ENCODE measurements at regions not wholly inside any gene's neighbourhood (a gene's known extent, or its start where the extent isn't known, plus 50 kb on each side); places are given as distances from the start of the nearest gene placed in this dataset.

DNA sequence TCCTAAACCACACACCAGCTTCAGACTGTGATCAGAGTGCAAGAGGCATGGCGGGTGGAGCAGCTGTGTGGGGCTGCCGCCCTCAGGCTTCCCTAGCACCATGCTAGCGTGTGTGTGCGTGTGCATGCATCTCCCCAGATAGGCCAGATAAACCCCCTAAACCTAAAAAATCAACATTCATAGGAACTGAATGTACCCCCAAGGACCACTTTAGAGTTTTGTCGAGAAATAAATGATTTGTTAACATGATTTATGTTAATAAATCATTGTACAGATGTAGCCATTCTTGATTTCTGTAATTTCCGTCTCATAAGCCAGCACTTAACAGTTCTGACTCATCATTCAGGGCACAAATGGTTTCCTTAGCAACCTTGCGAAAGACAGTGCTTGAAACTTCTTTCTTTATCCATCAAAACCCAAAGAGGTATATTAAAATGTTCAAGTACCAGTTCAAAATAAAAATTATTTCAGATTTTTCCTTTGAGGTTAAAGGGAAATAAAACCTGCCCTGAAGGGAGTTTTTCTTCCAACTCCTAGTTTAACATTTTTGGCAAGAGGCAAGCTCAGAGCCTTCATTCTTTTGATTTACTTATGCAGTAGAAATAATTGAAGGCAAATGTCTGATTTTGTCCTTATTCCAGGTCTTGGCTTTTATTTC, 206.2 kb upstream of the RGS6 start:
- 74% methylated on average over 7 of the region's 7 CpGs for WGBS
- H3K9me3 ChIP-seq: no peaks in the 10 kb centered on the region
- H3K4me1 ChIP-seq (replicated peaks): no peaks in the 10 kb centered on the region
- no peaks in the 10 kb centered on the region for H3K36me3 ChIP-seq
- no peak overlapping the region for H3K4me3 ChIP-seq
- intact Hi-C loops (cut with DNase I): no loop called here
- H3K27ac ChIP-seq: no peak overlapping the region
- DNase-seq (ENCODE audit: low spot score): no peak
- no peaks in the 10 kb centered on the region for H3K27me3 ChIP-seq (replicated peaks; ENCODE audit: insufficient read depth)
- TF ChIP-seq POLR2A (IDR thresholded peaks at IDR 0.05) (no peak), POLR2AphosphoS5 (IDR thresholded peaks at IDR 0.05) (no peak)

DNA sequence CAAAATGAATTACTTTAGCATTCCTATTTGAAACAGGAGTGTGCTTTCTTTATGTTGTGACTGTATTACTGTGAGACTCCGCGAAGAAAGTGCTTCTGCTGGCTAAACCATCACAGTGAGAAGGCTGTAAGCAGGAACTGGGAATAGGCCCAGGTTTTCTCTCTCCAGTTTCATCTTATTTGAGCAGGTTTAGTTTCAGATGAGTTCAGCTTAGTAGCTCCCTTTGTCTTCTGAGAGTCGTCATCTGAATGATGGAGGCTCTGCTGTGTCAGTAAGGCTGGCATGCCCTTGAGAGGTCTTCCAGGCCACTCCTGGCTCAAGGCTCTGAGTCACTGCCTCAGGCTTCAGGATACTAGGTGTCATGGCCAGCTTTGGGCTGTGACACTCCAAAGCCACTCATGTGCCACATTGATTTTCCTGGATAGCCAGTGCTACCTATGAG, 205.6 kb upstream of the RGS6 start:
- Histone ChIP-seq H3K4me1 (replicated peaks) (no peaks in the 10 kb centered on the region), H3K27ac (no peak overlapping the region), H3K9me3 (no peaks in the 10 kb centered on the region), H3K36me3 (no peaks in the 10 kb centered on the region), H3K4me3 (no peak overlapping the region), H3K27me3 (replicated peaks; ENCODE audit: insufficient read depth) (no peaks in the 10 kb centered on the region)
- intact Hi-C loops (cut with DNase I): no loop called here
- TF ChIP-seq POLR2AphosphoS5 (IDR thresholded peaks at IDR 0.05): no peak
- TF ChIP-seq POLR2A (IDR thresholded peaks at IDR 0.05): no peak
- TF ChIP-seq, protein P1, sequence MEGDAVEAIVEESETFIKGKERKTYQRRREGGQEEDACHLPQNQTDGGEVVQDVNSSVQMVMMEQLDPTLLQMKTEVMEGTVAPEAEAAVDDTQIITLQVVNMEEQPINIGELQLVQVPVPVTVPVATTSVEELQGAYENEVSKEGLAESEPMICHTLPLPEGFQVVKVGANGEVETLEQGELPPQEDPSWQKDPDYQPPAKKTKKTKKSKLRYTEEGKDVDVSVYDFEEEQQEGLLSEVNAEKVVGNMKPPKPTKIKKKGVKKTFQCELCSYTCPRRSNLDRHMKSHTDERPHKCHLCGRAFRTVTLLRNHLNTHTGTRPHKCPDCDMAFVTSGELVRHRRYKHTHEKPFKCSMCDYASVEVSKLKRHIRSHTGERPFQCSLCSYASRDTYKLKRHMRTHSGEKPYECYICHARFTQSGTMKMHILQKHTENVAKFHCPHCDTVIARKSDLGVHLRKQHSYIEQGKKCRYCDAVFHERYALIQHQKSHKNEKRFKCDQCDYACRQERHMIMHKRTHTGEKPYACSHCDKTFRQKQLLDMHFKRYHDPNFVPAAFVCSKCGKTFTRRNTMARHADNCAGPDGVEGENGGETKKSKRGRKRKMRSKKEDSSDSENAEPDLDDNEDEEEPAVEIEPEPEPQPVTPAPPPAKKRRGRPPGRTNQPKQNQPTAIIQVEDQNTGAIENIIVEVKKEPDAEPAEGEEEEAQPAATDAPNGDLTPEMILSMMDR (IDR thresholded peaks at IDR 0.05): no peak
- no peak for DNase-seq (ENCODE audit: low spot score)
- WGBS: 63% methylated on average over 3 of the region's 3 CpGs

DNA sequence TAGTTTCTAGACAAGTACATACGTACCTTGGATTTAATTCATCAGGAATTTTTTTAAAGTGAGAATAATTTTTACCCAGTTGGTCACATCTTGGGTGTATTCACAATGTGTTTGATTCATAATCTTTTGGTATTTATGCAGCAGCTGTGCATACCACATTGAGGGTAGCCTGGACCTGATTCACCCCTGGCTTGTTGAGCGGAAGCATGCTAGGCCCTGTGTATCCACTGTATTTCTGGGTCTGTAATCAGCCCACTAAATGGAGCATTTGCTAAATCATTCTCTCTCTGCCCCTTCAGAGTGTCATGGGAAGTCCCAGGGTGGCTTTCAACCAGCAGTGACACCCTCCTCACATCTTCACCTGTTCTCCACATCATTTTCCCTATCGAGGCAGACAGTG, 203.8 kb upstream of the RGS6 start:
- intact Hi-C loops (cut with DNase I): no loop called here
- Histone ChIP-seq H3K36me3 (peaks cover 0 to 1% of the 10 kb centered on the region in 2 donors), H3K9me3 (no peaks in the 10 kb centered on the region), H3K27me3 (replicated peaks; ENCODE audit: insufficient read depth) (no peaks in the 10 kb centered on the region), H3K4me1 (replicated peaks) (no peaks in the 10 kb centered on the region), H3K4me3 (no peak overlapping the region), H3K27ac (no peak overlapping the region)
- no peak for DNase-seq (ENCODE audit: low spot score)
- TF ChIP-seq POLR2AphosphoS5 (IDR thresholded peaks at IDR 0.05) (no peak), POLR2A (IDR thresholded peaks at IDR 0.05) (no peak)
- TF ChIP-seq, protein P1 (IDR thresholded peaks at IDR 0.05): no peak
- 96% methylated on average over 3 of the region's 3 CpGs for WGBS

DNA sequence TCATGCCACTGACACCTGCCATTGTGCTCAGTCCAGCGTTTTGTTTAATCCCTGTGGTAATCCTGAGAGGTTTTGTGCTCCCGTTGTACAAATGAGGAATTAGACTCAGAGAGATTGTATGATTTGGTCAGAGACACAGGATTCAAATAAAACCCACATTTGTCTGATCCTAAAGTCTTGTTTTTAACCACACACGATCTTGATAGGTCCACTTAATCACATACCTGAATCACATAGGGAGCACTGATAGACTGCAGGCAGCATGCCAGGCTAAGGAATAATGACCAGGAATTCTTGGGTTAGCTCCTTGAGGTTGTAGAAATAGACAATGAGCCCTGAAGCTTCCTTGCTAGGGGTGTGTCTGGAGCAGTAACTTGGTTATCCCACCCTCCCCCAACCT, 202.6 kb upstream of the RGS6 start:
- 86% methylated on average over 3 of the region's 3 CpGs for WGBS
- TF ChIP-seq, protein P1 (IDR thresholded peaks at IDR 0.05): no peak
- TF ChIP-seq POLR2A (IDR thresholded peaks at IDR 0.05) (no peak), POLR2AphosphoS5 (IDR thresholded peaks at IDR 0.05) (no peak)
- peaks cover 0 to 5% of the 10 kb centered on the region in 2 donors for H3K36me3 ChIP-seq

DNA sequence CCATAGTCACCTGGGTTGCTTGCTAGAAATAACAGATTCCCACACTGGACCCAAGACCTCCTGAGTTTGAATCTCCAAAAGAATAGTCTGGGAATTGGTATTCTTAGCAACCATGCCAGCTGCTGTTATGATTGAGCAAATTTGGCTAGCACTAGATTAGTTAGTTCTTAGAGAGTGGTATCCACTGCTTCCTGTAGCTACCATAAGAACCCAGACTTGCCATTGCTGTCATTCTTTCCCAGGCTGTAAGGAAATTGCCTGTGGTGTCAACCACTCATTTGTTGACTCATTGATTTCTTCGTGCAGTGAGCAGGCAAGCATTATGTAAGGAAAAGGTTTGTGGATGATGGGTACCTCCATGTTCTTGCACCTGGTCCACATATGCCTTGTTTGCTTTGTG, 201.8 kb upstream of the RGS6 start:
- H3K4me1 ChIP-seq (replicated peaks): no peaks in the 10 kb centered on the region
- intact Hi-C loops (cut with DNase I): no loop called here
- 95% methylated on average over 1 of the region's 1 CpG for WGBS

More for the DNA sequence above, 202.6 kb upstream of the RGS6 start:
- DNase-seq (ENCODE audit: low spot score): no peak
- H3K4me3 ChIP-seq: no peak overlapping the region
- H3K27me3 ChIP-seq (replicated peaks; ENCODE audit: insufficient read depth): no peaks in the 10 kb centered on the region
- no peaks in the 10 kb centered on the region for H3K9me3 ChIP-seq
- intact Hi-C loops (cut with DNase I): no loop called here
- H3K27ac ChIP-seq: no peak overlapping the region
- H3K4me1 ChIP-seq (replicated peaks): no peaks in the 10 kb centered on the region

More for the DNA sequence above, 201.8 kb upstream of the RGS6 start:
- no peak overlapping the region for H3K27ac ChIP-seq
- H3K4me3 ChIP-seq: no peak overlapping the region
- no peaks in the 10 kb centered on the region for H3K9me3 ChIP-seq
- H3K36me3 ChIP-seq: peaks cover 0 to 5% of the 10 kb centered on the region in 2 donors
- H3K27me3 ChIP-seq (replicated peaks; ENCODE audit: insufficient read depth): no peaks in the 10 kb centered on the region
- no peak for DNase-seq (ENCODE audit: low spot score)
- no peak for TF ChIP-seq POLR2A (IDR thresholded peaks at IDR 0.05)
- TF ChIP-seq, protein P1 (IDR thresholded peaks at IDR 0.05): no peak

Measured in prostate gland (tissue), 2 donors.